NB4 (cell line): ENCODE measurements at regions not wholly inside any gene's neighbourhood (a gene's known extent, or its start where the extent isn't known, plus 50 kb on each side); places are given as distances from the start of the nearest gene placed in this dataset.

Experiments used
- CTCF ChIP-seq: IDR thresholded peaks from one replicate; pipeline ENCODE4 v1.5.1; 2012; ENCODE audit warnings: low read depth, low read length
- MAX ChIP-seq: IDR thresholded peaks from 2 replicates; pipeline ENCODE4 v1.6.1; 2011; ENCODE audit warnings: low read depth, low read length
- MYC ChIP-seq: IDR thresholded peaks from 2 replicates; pipeline ENCODE4 v1.6.1; 2011; ENCODE audit warnings: low read depth, low read length
- POLR2A ChIP-seq: IDR thresholded peaks from 2 replicates; pipeline ENCODE4 v1.6.1; 2011; ENCODE audit warnings: mild to moderate bottlenecking; ENCODE audit not compliant: insufficient read length; ENCODE audit errors: extremely low read depth

- TF ChIP-seq CTCF, result no peak
- TF ChIP-seq MAX, result no peak
- TF ChIP-seq POLR2A, result no peak
- no peak for TF ChIP-seq MYC
Observed at GRCh38 chr1:216913976-216914375, 190.7 kb upstream of the ESRRG start.
